ENCODE measurements at regions not wholly inside any gene's neighbourhood (a gene's known extent, or its start where the extent isn't known, plus 50 kb on each side); places are given as distances from the start of the nearest gene placed in this dataset.
"Not testable (repeated sequence)": the region's sequence is repeated elsewhere in the genome, so short reads cannot be mapped to it uniquely, and the experiment has no call there.

- H3K9ac ChIP-seq; H3F3A ChIP-seq (ENCODE audit: low read depth); H3K36me3 Mint-ChIP-seq; H3K4me2 ChIP-seq; H3K79me2 ChIP-seq (ENCODE audit: low read depth); H3K4me1 Mint-ChIP-seq; H3K36me3 ChIP-seq; H3K4me1 ChIP-seq; H3K27me3 ChIP-seq; H2AFZ ChIP-seq (replicated peaks); H3K4me3 Mint-ChIP-seq; H3K4me3 ChIP-seq; H3K9me3 ChIP-seq (ENCODE audit: low read depth); H4K20me1 ChIP-seq (ENCODE audit: low read depth); H3K27ac ChIP-seq; H3K27ac Mint-ChIP-seq; H3K27me3 Mint-ChIP-seq (ENCODE audit: insufficient read depth, low read depth); H3K9me3 Mint-ChIP-seq; DNase-seq (ENCODE audit: low spot score): not testable (repeated sequence)
Observed at GRCh38 chr1:115534-115933, 335.9 kb downstream of the OR4F29 start.

- DNase-seq (ENCODE audit: low spot score); H3K36me3 Mint-ChIP-seq; H3K4me3 Mint-ChIP-seq; H3K4me1 ChIP-seq; H3K9ac ChIP-seq; H3F3A ChIP-seq (ENCODE audit: low read depth); H2AFZ ChIP-seq (replicated peaks); H3K4me1 Mint-ChIP-seq; H3K4me2 ChIP-seq; H3K36me3 ChIP-seq; H3K9me3 ChIP-seq (ENCODE audit: low read depth); H3K27me3 Mint-ChIP-seq (ENCODE audit: insufficient read depth, low read depth); H3K27ac Mint-ChIP-seq; H3K4me3 ChIP-seq; H3K27me3 ChIP-seq; H3K9me3 Mint-ChIP-seq; H4K20me1 ChIP-seq (ENCODE audit: low read depth); H3K27ac ChIP-seq; H3K79me2 ChIP-seq (ENCODE audit: low read depth): not testable (repeated sequence)
Observed at GRCh38 chr1:104776-105175, 346.7 kb downstream of the OR4F29 start.

- not testable (repeated sequence) for H3K36me3 Mint-ChIP-seq; H3K79me2 ChIP-seq (ENCODE audit: low read depth); H3K9me3 Mint-ChIP-seq; H3K27me3 Mint-ChIP-seq (ENCODE audit: insufficient read depth, low read depth); H3K4me2 ChIP-seq; H3K36me3 ChIP-seq; H3K27me3 ChIP-seq; H3F3A ChIP-seq (ENCODE audit: low read depth); H4K20me1 ChIP-seq (ENCODE audit: low read depth); H3K27ac Mint-ChIP-seq; H2AFZ ChIP-seq (replicated peaks); H3K4me1 Mint-ChIP-seq; H3K27ac ChIP-seq; DNase-seq (ENCODE audit: low spot score); H3K4me3 ChIP-seq; H3K4me1 ChIP-seq; H3K4me3 Mint-ChIP-seq; H3K9me3 ChIP-seq (ENCODE audit: low read depth); H3K9ac ChIP-seq
Observed at GRCh38 chr1:99481-99880, 352.0 kb downstream of the OR4F29 start.

GRCh38 chr1:98811-99210 is 352.7 kb downstream of the OR4F29 start:
- H3K79me2 ChIP-seq (ENCODE audit: low read depth); H3K4me3 ChIP-seq; H2AFZ ChIP-seq (replicated peaks); DNase-seq (ENCODE audit: low spot score); H3K27me3 ChIP-seq; H3K27me3 Mint-ChIP-seq (ENCODE audit: insufficient read depth, low read depth); H3K9me3 ChIP-seq (ENCODE audit: low read depth); H3K4me1 Mint-ChIP-seq; H3K4me3 Mint-ChIP-seq; H3K27ac Mint-ChIP-seq; H4K20me1 ChIP-seq (ENCODE audit: low read depth); H3K9me3 Mint-ChIP-seq; H3K36me3 Mint-ChIP-seq; H3K36me3 ChIP-seq; H3K4me2 ChIP-seq; H3K4me1 ChIP-seq; H3K9ac ChIP-seq; H3F3A ChIP-seq (ENCODE audit: low read depth); H3K27ac ChIP-seq: not testable (repeated sequence)

GRCh38 chr1:91279-91678 is 360.2 kb downstream of the OR4F29 start:
- H3K27ac Mint-ChIP-seq; H3K4me2 ChIP-seq; H2AFZ ChIP-seq (replicated peaks); H3K27me3 ChIP-seq; H3F3A ChIP-seq (ENCODE audit: low read depth); H4K20me1 ChIP-seq (ENCODE audit: low read depth); H3K4me1 Mint-ChIP-seq; H3K4me3 ChIP-seq; H3K9me3 Mint-ChIP-seq; H3K36me3 ChIP-seq; H3K79me2 ChIP-seq (ENCODE audit: low read depth); H3K4me1 ChIP-seq; DNase-seq (ENCODE audit: low spot score); H3K9ac ChIP-seq; H3K4me3 Mint-ChIP-seq; H3K9me3 ChIP-seq (ENCODE audit: low read depth); H3K27me3 Mint-ChIP-seq (ENCODE audit: insufficient read depth, low read depth); H3K36me3 Mint-ChIP-seq; H3K27ac ChIP-seq: not testable (repeated sequence)

GRCh38 chr1:88110-88509 is 363.4 kb downstream of the OR4F29 start:
- H3K36me3 ChIP-seq; H3K27ac ChIP-seq; H3K4me1 ChIP-seq; H3K36me3 Mint-ChIP-seq; H4K20me1 ChIP-seq (ENCODE audit: low read depth); H3F3A ChIP-seq (ENCODE audit: low read depth); H3K27ac Mint-ChIP-seq; H3K9ac ChIP-seq; H3K4me3 ChIP-seq; H3K79me2 ChIP-seq (ENCODE audit: low read depth); H3K4me2 ChIP-seq; H3K4me1 Mint-ChIP-seq; H3K4me3 Mint-ChIP-seq; H3K27me3 ChIP-seq; H3K27me3 Mint-ChIP-seq (ENCODE audit: insufficient read depth, low read depth); H2AFZ ChIP-seq (replicated peaks); H3K9me3 Mint-ChIP-seq; DNase-seq (ENCODE audit: low spot score); H3K9me3 ChIP-seq (ENCODE audit: low read depth): not testable (repeated sequence)

GRCh38 chr1:79152-79551 is 372.3 kb downstream of the OR4F29 start:
- not testable (repeated sequence) for H4K20me1 ChIP-seq (ENCODE audit: low read depth); H3K27ac Mint-ChIP-seq; H3K36me3 Mint-ChIP-seq; H3K27ac ChIP-seq; H3K79me2 ChIP-seq (ENCODE audit: low read depth); H3K4me2 ChIP-seq; H3K36me3 ChIP-seq; DNase-seq (ENCODE audit: low spot score); H3K27me3 ChIP-seq; H3K27me3 Mint-ChIP-seq (ENCODE audit: insufficient read depth, low read depth); H2AFZ ChIP-seq (replicated peaks); H3K9me3 Mint-ChIP-seq; H3K4me1 ChIP-seq; H3K4me3 Mint-ChIP-seq; H3K9me3 ChIP-seq (ENCODE audit: low read depth); H3K9ac ChIP-seq; H3K4me1 Mint-ChIP-seq; H3K4me3 ChIP-seq; H3F3A ChIP-seq (ENCODE audit: low read depth)

- H3K27ac Mint-ChIP-seq; H3K27me3 ChIP-seq; H3K9ac ChIP-seq; H3K4me3 Mint-ChIP-seq; H3K9me3 Mint-ChIP-seq; H3K9me3 ChIP-seq (ENCODE audit: low read depth); H3K4me1 Mint-ChIP-seq; H3K36me3 Mint-ChIP-seq; H3K4me2 ChIP-seq; H4K20me1 ChIP-seq (ENCODE audit: low read depth); H3K4me1 ChIP-seq; H3K27me3 Mint-ChIP-seq (ENCODE audit: insufficient read depth, low read depth); H2AFZ ChIP-seq (replicated peaks); H3F3A ChIP-seq (ENCODE audit: low read depth); H3K79me2 ChIP-seq (ENCODE audit: low read depth); DNase-seq (ENCODE audit: low spot score); H3K4me3 ChIP-seq; H3K27ac ChIP-seq; H3K36me3 ChIP-seq: not testable (repeated sequence)
Observed at GRCh38 chr1:65119-65518, 386.4 kb downstream of the OR4F29 start, which contains the start of gene OR4F5. OR4F5 (plus strand) TSS chr1:65419.

All from neural progenitor cell (in vitro differentiated cells).